HG03571 (cell line): ENCODE measurements at regions not wholly inside any gene's neighbourhood (a gene's known extent, or its start where the extent isn't known, plus 50 kb on each side); places are given as distances from the start of the nearest gene placed in this dataset.
"Not testable (repeated sequence)": the region's sequence is repeated elsewhere in the genome, so short reads cannot be mapped to it uniquely, and the experiment has no call there.

Experiments used
- ATAC-seq: cut with Tn5 transposase; IDR thresholded peaks from one replicate; pipeline ENCODE4 v1.9.1; 2021; ENCODE audit not compliant: unreplicated experiment

GRCh38 chr22:47623066-47623762 lies 860.8 kb downstream of the TBC1D22A start:
- no peak for ATAC-seq

- ATAC-seq: no peak
Observed at GRCh38 chr22:47622541-47622940, 860.1 kb downstream of the TBC1D22A start.

GRCh38 chr22:47621253-47621652 lies 858.8 kb downstream of the TBC1D22A start:
- ATAC-seq: no peak

GRCh38 chr22:47620391-47620790 lies 857.9 kb downstream of the TBC1D22A start:
- no peak for ATAC-seq

- no peak for ATAC-seq
Observed at GRCh38 chr22:47619631-47620030, 857.2 kb downstream of the TBC1D22A start.

GRCh38 chr22:47618180-47619010 lies 855.9 kb downstream of the TBC1D22A start:
- ATAC-seq: no peak

GRCh38 chr22:47617186-47617585 lies 854.7 kb downstream of the TBC1D22A start:
- ATAC-seq: no peak

- ATAC-seq: no peak
Observed at GRCh38 chr22:47616396-47617020, 854.1 kb downstream of the TBC1D22A start.

GRCh38 chr22:47615051-47615450 lies 852.6 kb downstream of the TBC1D22A start:
- ATAC-seq: no peak

- ATAC-seq: no peak
Observed at GRCh38 chr22:47613606-47614350, 851.3 kb downstream of the TBC1D22A start.

- ATAC-seq: not testable (repeated sequence)
Observed at GRCh38 chr22:47613181-47613580, 850.7 kb downstream of the TBC1D22A start.

- ATAC-seq: no peak
Observed at GRCh38 chr22:47612311-47612910, 850.0 kb downstream of the TBC1D22A start.

GRCh38 chr22:47610764-47611163 lies 848.3 kb downstream of the TBC1D22A start:
- ATAC-seq: no peak

GRCh38 chr22:47610281-47610680 lies 847.8 kb downstream of the TBC1D22A start:
- no peak for ATAC-seq

GRCh38 chr22:47609653-47610052 lies 847.2 kb downstream of the TBC1D22A start:
- no peak for ATAC-seq

- no peak for ATAC-seq
Observed at GRCh38 chr22:47608421-47608820, 846.0 kb downstream of the TBC1D22A start.

- ATAC-seq: no peak
Observed at GRCh38 chr22:47607486-47607885, 845.0 kb downstream of the TBC1D22A start.

GRCh38 chr22:47606426-47606825 lies 844.0 kb downstream of the TBC1D22A start:
- ATAC-seq: no peak

GRCh38 chr22:47605886-47606285 lies 843.4 kb downstream of the TBC1D22A start:
- no peak for ATAC-seq

GRCh38 chr22:47605441-47605840 lies 843.0 kb downstream of the TBC1D22A start:
- no peak for ATAC-seq

- no peak for ATAC-seq
Observed at GRCh38 chr22:47604563-47604962, 842.1 kb downstream of the TBC1D22A start.
